ENCODE measurements at regions not wholly inside any gene's neighbourhood (a gene's known extent, or its start where the extent isn't known, plus 50 kb on each side); places are given as distances from the start of the nearest gene placed in this dataset.

GRCh38 chr4:101512416-101512815 lies 165.1 kb upstream of the PPP3CA start:
- no peak overlapping the region for H3K27ac ChIP-seq (ENCODE audit: low read depth, low read length)
- no peak for TF ChIP-seq EZH2phosphoT487 (conservative IDR thresholded peaks at IDR 0.05; ENCODE audit: low read length)
- no peak for TF ChIP-seq CTCF (IDR thresholded peaks at IDR 0.05; ENCODE audit: insufficient read depth, low read length, poor library complexity, severe bottlenecking)
- no peak overlapping the region for H3K9ac ChIP-seq (ENCODE audit: low read length)
- no peaks in the 10 kb centered on the region for H3K9me2 ChIP-seq (replicated peaks; ENCODE audit: insufficient read depth, low read length)
- H3K79me2 ChIP-seq (ENCODE audit: insufficient read depth, low read length) = no peaks in the 10 kb centered on the region
- H3K9me3 ChIP-seq (ENCODE audit: insufficient read depth, low read length) = no peaks in the 10 kb centered on the region
- H2AFZ ChIP-seq (ENCODE audit: low read depth, low read length, severe bottlenecking) = no peak overlapping the region
- H3F3A ChIP-seq (ENCODE audit: insufficient read depth) = no peaks in the 10 kb centered on the region
- H4K20me1 ChIP-seq (ENCODE audit: low read depth, low read length) = no peaks in the 10 kb centered on the region
- no peaks in the 10 kb centered on the region for H3K27me3 ChIP-seq (ENCODE audit: low read length)
- no peak overlapping the region for H3K4me2 ChIP-seq (ENCODE audit: low read depth, low read length, poor library complexity, severe bottlenecking)
- no peaks in the 10 kb centered on the region for H3K36me3 ChIP-seq (ENCODE audit: low read length)
- H3K4me3 ChIP-seq (ENCODE audit: insufficient read depth, low read length, poor library complexity, severe bottlenecking) = no peak overlapping the region

GRCh38 chr4:101501421-101501820 lies 154.1 kb upstream of the PPP3CA start:
- no peak overlapping the region for H3K4me2 ChIP-seq (ENCODE audit: low read depth, low read length, poor library complexity, severe bottlenecking)
- no peak overlapping the region for H3K9ac ChIP-seq (ENCODE audit: low read length)
- H3K9me3 ChIP-seq (ENCODE audit: insufficient read depth, low read length) = no peaks in the 10 kb centered on the region
- no peaks in the 10 kb centered on the region for H3F3A ChIP-seq (ENCODE audit: insufficient read depth)
- no peak overlapping the region for H2AFZ ChIP-seq (ENCODE audit: low read depth, low read length, severe bottlenecking)
- no peaks in the 10 kb centered on the region for H3K36me3 ChIP-seq (ENCODE audit: low read length)
- no peaks in the 10 kb centered on the region for H3K9me2 ChIP-seq (replicated peaks; ENCODE audit: insufficient read depth, low read length)
- no peaks in the 10 kb centered on the region for H3K27me3 ChIP-seq (ENCODE audit: low read length)
- no peak for TF ChIP-seq EZH2phosphoT487 (conservative IDR thresholded peaks at IDR 0.05; ENCODE audit: low read length)
- no peak for TF ChIP-seq CTCF (IDR thresholded peaks at IDR 0.05; ENCODE audit: insufficient read depth, low read length, poor library complexity, severe bottlenecking)
- no peaks in the 10 kb centered on the region for H4K20me1 ChIP-seq (ENCODE audit: low read depth, low read length)
- no peak overlapping the region for H3K4me3 ChIP-seq (ENCODE audit: insufficient read depth, low read length, poor library complexity, severe bottlenecking)
- H3K27ac ChIP-seq (ENCODE audit: low read depth, low read length) = no peak overlapping the region
- no peaks in the 10 kb centered on the region for H3K79me2 ChIP-seq (ENCODE audit: insufficient read depth, low read length)

- no peaks in the 10 kb centered on the region for H4K20me1 ChIP-seq (ENCODE audit: low read depth, low read length)
- no peaks in the 10 kb centered on the region for H3F3A ChIP-seq (ENCODE audit: insufficient read depth)
- H3K36me3 ChIP-seq (ENCODE audit: low read length) = no peaks in the 10 kb centered on the region
- TF ChIP-seq CTCF (IDR thresholded peaks at IDR 0.05; ENCODE audit: insufficient read depth, low read length, poor library complexity, severe bottlenecking) = no peak
- TF ChIP-seq EZH2phosphoT487 (conservative IDR thresholded peaks at IDR 0.05; ENCODE audit: low read length) = no peak
- H3K9me3 ChIP-seq (ENCODE audit: insufficient read depth, low read length) = no peaks in the 10 kb centered on the region
- no peaks in the 10 kb centered on the region for H3K79me2 ChIP-seq (ENCODE audit: insufficient read depth, low read length)
- H3K9ac ChIP-seq (ENCODE audit: low read length) = no peak overlapping the region
- H3K9me2 ChIP-seq (replicated peaks; ENCODE audit: insufficient read depth, low read length) = no peaks in the 10 kb centered on the region
- no peak overlapping the region for H3K4me2 ChIP-seq (ENCODE audit: low read depth, low read length, poor library complexity, severe bottlenecking)
- no peak overlapping the region for H3K4me3 ChIP-seq (ENCODE audit: insufficient read depth, low read length, poor library complexity, severe bottlenecking)
- H3K27me3 ChIP-seq (ENCODE audit: low read length) = no peaks in the 10 kb centered on the region
- H3K27ac ChIP-seq (ENCODE audit: low read depth, low read length) = no peak overlapping the region
- no peak overlapping the region for H2AFZ ChIP-seq (ENCODE audit: low read depth, low read length, severe bottlenecking)
Measured at GRCh38 chr4:101500742-101501141, 153.4 kb upstream of the PPP3CA start.
